ENCODE measurements at regions not wholly inside any gene's neighbourhood (a gene's known extent, or its start where the extent isn't known, plus 50 kb on each side); places are given as distances from the start of the nearest gene placed in this dataset.

DNA sequence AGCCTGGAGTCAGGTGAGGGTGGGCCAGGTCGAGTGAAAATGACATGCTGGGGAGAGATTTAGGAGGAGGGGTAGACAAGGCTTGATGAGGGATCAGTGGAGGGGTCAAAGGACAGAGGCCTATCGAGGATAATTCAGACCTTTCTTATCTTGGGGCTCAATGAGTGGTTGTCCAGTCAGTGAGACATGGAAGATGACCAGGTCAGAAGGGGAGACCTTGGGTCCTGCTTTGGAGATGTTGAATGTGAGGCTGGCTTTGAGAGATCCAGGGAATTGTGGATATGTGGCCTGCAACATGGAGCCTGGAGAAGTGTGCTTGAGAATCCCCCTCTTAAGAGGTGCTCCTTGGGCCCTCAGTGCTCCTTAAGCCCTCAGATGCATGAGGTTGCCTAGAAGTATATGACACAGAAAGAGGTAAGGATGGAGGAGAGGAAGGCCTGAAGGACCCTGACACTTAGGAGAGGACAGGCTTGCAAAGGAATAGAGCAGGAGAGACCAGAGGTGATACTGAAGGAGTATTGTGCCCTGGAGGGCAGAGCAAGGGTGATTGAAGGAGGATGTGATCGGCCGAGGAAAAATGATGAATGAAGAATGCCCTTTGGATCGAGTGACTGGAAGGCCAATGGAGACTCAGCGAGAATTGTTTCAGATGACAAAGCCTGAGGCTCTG, 129.8 kb upstream of the GPR26 start:
- no peak for DNase-seq

DNA sequence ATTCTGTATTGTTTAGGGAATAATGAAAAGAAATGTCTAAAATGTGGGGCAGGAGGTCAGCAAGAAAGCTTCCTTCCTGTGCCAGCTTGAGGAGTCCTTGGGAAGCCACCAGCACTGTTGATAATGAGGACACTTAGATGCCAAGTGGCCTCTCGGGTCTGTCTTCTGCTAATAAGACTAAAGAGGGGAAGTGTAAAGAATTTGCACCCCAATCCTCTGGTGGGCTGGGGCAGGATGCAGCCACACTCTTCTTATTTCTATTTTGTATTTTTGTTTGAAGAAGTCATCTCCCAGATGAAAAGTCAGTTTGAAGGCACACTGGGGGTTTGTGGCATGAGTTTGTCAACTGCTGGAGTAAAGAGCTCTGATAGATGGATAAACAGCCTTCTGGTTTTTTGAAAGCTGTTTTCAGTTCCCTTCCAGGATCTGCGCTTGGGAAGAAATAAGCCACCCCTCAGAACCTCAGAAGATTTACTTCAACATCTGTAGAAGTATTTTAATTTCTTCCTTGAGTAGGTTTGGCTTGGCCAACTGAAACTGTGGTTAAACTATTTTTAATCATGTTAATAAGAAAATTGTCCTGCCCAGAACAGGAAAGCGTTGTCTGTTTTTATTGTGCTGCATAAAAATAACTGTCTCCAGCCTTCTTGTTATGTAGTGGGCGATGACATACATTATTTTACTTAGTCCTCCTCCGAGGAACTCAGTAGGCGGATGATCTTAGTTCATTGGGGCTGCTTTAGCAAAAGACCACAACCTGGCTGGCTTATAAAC, 128.8 kb upstream of the GPR26 start:
- DNase-seq, result no peak

DNA sequence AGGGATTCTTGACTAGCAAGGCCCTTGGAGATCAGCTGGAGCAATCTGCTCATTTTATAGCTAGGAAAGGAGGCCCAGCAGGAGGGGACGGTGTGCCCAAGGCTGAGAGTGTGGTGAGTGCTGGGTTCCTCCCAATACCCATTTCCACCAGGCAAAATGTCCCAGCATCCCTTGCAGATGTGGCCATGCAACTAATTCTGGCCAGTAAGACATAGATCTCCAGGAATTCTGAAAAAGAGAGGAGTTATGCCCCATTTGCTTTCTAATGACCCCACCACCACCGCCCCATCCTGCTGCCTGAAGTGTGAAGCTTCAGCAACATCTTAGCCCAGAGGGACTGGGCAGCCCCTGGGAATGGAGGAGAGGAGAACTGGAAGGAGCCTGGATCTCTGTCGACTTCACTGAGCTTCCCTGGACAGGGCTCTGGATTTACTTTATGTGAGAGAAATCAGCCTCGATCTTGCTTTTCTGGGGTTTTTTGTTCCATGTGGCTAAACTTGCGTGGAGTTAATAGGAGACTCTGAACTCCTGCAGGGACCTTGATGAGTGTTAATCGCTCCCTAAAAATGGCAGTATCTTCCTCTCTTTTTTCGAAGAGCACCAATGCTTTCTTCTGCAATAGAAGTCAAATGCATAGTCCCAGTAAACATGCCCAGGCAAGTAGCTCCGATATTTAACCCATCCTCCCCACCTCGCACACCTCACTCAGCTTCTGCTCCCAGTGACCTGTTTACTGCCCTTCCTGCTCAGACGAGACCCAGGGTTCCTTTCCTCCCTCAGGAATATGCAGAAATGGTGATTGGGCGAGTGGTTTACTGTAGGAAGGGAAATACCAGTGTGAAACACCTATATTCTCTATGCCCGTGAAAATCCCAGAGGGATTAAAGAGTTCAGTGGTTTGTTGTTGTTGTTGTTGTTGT, 127.5 kb upstream of the GPR26 start:
- no peak for DNase-seq

DNA sequence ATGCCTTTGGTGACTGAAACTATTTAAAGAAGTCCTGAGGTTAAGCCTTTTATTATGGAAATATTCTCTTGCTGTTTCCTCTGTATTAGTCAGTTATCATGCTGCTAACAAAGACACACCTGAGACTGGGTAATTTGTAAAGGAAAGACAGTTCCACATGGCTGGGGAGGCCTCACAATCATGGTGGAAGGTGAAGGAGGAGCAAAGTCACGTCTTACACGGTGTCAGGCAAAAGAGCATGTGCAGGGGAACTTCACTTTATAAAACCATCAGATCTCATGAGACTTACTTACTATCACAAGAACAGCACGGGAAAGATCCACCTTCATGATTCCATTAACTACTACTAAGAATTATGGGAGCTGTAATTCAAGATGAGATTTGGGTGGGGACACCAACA, 121.2 kb upstream of the GPR26 start:
- no peak for DNase-seq

DNA sequence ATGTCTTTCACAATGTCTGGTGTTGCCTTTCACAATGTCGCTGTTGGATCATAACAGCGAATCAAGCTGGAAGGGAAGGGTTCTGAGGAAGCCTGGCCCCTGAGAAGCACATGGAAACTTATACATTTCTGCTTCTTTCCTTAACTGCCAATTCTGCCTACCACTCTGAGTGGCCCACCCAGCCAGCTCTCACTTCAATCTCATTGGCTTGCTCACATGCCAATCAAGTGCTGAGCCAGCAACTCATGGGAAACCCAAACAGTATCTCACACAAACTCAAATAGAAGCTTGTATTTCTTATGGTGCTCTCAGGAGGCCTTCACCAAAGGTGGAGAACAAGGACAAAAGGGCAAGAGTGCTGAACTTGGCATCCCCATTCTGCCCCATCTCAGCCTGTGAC, 117.4 kb upstream of the GPR26 start:
- DNase-seq, result no peak

DNA sequence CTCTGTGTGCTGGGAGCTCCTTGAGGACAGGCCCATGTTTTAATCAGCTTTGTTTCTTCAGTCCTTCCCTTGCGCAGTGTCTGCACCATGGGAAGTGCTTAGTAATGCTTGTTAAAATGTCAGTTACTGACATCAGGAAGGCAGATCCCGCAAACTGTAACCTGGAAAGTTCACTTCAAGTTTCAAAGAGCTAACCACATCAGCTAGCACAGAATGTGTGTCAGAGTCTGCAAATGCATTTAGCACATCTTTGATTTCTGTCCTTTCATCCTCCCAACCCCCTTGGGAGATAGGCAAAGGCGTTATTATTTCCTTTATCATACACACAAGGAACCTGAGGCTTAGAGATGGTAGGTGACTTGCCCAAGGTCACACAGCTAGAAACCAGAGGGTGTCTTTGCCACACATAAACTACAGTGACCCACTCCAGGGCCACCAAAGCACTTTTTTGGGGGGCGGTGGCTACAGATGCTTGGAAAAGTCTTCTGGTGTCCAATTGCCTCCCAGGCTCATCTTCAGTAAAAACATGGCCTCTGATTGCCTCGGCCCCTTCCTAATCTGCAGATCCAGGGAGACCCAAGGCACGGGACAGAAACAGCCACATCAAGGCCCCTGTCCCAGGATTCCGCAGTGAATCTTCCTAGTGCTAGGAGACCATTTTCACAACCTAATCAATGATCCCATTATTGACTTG, 116.2 kb upstream of the GPR26 start:
- no peak for DNase-seq

DNA sequence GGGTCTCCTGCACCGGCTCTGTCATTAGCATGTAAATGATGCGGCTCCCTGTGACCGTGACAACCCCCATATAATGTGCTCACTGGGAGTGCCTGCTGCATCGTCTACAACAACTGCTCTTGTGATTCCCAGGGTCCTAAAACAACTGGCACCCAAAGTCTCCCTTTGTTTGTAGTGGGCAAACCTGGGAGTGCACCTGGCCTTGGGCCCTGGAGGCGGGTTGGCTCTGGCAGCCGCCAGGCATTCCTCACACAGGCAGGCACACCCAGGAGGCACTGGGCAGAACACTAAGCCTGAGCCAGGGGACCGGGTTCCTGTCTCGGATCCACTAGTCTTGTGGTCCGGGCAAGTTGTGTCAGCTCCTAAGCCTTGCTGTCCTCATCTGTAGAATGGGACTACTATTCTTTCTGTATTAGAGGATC, 115.5 kb upstream of the GPR26 start:
- DNase-seq, result no peak

DNA sequence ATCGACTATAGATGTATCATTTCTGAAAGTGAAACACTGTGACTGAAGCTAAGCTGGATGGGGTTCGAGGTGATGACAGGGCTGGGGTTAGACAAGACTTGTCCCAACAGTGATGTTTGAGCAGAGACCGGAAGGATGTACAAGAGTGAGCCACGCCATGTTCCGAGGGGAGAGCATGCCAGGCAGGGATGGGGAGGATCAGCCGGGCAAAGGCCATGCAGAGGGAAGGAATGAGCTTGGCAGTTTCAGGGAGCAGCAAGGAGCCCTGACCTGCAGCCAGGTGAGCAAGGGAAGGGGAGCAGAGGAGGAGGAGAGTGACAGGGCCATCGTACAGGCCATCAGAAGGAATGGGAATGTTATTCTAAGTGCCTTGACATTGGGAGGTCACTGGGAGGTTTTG, 114.9 kb upstream of the GPR26 start:
- no peak for DNase-seq

DNA sequence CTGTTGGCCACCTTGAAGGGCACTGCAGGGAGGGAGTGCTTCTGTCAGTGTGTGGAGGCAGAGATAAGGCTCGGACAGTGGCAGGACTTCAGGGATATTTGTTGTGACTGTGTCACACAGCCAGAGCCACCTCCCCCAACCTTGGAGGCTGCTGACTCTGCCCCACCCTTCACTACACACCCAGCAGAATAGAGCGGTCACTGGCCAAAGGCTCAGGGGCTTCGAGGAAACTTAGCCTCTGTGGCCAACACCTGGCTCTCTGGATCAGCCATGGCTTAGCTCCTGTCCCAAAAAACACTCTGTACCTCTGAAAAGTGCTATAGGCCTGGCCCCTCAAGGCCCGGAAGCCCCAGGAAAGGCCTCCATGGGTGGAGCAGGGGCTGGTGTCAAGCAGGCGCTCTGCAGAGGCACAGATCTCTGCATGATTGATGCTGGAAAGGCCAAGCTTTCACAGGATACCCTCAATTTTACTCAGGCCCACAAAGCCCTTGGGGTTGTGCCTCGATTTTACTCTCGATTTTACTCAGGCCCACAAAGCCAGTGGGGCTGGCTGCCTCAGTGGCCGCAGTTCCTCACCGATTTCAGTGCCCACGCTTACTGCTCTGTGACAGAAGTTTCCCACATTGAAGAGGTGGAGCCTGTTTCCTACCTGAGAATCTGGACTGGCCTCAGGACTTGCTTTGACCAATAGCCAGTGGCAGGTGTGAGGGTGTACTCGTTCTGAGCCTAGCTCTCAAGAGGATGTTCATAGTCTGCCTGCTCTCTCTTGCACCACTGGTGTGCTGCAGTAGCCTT, 113.2 kb upstream of the GPR26 start:
- DNase-seq, result no peak

DNA sequence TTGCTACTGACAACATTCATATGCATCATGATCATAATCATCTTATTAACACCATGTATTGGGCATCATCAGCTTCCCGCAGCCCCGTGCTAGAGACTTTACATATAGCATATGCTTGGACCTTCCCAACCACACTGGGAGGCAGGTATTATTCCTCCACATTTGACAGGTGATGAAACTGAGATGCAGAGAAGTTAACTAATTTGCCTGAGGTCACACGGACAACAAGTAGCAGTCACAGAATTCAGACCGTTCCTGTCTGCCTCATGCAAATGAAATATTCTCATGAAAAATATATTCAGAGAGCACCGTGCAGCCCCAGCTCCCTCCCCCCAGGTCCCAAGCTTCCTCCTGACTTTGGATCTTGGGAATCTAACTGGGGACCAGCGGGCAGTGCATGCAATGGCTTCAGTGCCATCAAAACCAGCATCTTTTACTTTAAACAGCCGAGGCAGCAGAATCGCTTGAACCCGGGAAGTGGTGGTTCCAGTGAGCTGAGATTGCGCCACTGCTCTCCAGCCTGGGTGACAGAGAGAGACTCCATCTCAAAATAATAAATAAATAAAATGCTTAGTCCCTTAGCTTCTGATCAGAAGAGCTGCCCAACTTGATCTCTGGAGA, 112.2 kb upstream of the GPR26 start:
- DNase-seq, result no peak

DNA sequence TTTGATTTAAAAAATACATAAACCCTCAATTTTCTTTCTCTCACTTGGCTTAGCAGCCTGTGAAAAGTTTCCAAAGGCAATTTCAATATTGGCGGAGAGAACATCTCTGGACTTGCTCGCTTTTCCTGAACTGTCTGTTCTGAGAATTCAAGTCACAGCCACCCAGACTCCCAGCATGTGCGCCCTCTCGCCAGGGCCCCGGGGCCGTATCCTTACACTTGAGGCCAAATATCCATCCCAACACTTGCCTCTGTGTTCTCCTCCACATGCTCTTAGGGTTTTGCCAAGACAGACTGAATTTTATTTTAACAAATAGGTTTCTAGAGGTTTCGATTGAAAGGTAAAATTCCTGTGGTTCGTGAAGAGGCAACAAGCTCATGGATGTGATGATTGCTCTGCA, 111.5 kb upstream of the GPR26 start:
- no peak for DNase-seq

DNA sequence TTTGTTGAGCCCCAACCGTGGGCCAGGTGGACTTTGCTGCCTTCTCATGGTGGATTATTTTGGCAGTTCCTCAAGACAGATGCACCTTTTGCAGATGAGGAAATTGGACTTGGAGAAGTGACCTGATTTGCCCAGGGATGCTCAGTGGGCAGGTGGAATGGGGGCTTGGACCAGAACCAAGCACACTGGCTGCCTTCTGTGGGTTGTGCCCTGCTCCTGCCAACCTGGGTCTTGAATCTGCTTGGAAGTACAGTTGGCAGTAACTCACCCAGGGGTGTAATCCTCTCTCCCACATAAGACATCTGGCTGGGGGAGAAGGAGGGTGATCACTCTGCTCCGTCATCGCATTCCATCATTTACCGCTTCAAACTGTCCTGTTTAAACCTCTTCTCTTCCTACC, 110.5 kb upstream of the GPR26 start:
- DNase-seq, result no peak

DNA sequence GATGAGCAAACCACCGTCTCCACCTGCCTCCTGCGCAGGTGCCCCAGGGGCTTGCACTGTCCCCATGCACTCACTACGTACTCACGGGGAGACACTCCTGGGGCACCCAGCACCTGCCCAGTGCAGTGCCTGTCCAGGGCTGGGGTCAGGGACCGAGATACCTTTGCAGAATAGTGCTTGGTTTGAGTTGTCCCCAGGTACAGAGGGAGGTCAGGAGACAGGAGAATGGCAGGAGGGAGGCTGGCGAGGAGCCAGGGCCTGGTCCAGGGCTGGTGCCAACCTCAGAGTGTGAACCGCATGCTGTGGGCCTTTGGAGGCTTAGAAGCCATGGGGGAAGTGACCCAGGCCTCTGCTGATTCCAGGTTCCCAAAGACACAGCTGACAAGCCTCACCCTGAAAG, 110.1 kb upstream of the GPR26 start:
- DNase-seq, result no peak

DNA sequence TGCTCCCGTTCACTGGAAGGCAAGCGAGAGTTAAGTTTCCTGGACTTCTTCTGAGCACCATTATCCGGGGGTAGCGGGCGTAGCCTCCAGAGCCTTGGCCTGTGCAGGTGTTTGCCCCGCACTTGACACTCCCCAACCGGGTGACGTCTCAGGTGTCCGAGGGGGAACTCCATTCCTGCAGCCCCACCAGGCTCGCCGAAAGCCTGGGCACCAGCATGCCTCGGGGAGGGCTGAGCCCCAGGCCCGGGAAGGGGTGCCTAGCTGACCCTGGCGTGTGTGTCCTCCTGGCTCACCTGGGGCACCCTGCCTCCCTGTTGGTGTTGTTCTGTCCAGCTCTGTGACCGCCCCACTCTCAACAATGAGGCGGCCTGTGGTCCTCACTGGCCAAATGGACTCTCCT, 109.4 kb upstream of the GPR26 start:
- no peak for DNase-seq

DNA sequence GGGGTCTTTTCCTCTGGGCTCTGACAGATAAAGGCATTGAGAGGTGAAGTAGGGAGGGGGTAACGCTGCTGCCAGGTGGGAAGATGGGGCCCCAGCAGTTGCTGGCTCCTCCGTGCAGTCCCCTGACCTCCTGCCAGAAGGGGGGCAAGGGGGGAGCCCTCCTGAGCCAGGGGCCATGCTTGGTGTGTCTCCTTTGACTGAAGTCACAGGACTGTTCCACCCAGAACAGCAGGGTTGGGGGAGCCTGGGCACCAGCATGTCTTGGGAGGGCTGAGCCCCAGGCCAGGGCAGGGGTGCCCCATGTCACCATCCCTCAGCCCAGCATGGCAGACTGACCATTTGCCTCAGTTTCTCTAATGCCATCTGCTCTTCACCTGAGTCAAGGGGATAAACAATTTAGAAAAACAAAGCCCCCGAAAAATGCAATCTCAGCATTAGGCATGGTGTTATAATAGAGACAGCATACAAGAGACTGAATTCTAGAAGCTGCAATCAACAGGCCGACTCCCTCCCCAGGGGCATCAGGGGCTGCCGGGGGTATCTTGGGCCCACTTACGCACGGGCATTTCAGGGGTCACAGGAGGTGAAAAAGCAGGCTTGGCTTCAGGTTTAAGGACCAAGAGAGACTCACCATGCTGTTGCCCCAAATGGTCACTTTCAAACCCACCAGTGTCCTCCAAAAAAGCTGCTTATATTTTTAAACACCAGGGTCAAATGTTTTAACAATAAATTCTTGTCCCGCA, 108.6 kb upstream of the GPR26 start:
- DNase-seq, result no peak

DNA sequence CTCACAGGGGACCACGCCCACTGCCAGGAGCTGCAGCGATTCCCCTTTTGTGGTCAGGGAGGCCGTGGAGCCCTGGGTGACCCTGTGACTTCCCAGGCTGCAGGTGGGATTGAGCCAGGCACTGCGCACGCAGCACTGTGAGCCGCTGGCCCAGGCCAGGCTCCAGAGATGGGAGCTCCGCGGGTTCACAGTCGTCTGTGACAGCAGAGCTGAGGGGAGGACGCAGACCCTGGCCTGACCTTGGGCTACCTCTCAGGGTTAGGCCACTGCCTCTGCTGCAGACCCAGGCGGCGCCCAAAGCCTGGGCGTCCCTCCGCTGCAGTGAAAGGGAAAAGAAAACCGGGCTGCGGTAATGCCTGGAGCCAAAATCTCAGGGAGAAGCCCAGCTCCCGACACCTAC, 107.5 kb upstream of the GPR26 start:
- no peak for DNase-seq

DNA sequence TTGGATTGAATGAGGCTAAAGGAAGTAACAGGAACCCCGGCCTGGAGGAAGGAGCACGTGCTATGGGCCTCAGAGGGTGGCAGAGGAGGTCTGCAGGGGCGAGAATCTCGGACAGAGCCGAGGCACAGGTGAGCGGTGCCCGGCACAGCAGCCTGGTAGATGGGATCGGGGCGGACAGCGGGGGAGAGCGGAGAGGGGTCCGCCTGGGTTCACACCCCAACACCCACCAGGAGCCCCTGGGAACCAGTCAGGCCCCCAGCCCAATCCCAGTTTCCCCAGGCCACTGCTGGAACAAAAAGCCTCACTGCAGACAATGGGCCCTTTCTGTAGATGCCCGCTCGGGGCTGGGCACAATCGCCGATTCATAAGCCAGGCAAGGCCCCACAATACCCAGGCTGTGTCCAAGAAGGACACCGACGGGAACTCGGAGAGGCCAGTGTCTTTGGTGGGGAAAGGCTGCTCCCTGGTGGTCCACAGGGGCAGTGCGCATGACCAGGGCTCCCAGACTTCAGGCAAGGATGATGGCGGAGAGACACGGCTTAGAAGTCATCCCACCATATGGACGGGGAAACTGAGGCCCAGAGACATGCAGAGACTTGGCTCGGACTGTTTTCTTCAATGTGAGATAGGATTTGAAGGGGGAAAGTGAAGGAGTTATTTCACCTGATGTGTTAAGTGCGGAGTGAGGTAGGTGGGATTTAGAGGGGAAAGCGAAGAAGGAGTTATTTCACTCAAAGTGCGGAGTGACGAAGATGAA, 106.9 kb upstream of the GPR26 start:
- DNase-seq, result no peak

DNA sequence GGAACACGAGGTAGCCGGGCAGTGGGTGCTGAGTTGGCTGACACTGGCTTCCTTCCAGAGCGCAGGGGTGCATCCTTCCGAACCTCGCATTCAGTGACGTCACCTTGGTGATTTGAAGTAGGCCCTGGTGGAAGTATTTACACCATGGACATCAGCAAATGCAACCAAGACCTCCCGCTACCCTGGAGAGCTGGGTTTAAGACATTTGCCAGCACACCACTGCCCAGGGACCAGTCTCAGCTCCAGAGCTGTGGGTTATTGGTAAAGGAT, 106.4 kb upstream of the GPR26 start:
- no peak for DNase-seq

DNA sequence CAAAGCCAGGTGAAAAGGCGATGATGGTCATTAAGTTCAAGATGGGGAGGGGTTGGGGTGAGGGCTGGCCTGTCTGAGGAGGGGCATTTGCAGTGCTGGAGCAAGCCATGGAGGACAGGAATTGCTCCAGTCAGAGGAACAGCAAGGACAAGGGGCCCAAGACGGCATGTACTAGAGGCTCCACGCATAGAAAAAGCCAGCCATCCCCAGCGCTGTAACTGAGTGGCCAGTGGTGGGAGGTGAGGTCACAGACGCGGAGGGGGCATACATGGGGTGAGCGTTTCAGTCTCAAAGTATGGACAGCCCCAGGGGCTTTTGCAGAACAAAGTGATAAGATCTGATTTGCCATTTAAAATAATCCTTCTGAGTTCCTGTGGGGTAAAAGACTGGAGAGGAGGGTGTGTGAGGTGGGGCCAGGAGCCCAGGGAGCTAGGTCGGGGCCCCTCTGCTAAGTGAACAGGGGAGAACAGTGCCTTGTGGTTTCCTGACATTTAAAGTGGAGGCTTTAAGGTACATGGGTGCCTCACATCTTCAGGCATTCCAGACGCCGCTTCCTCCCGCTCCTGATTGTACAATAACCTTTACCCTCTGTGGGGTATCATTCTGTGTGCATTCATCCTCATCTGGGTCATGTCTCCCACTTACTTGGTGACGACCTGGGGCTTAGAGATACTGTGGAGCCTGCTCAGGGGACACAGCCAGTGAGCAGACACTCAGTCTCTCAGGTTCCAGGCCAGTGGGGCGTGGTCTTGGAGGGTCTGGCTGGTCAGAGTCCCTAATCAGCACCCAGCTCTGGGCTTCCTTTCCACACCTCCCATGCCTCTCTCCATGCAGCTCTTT, 105.6 kb upstream of the GPR26 start:
- DNase-seq, result no peak

DNA sequence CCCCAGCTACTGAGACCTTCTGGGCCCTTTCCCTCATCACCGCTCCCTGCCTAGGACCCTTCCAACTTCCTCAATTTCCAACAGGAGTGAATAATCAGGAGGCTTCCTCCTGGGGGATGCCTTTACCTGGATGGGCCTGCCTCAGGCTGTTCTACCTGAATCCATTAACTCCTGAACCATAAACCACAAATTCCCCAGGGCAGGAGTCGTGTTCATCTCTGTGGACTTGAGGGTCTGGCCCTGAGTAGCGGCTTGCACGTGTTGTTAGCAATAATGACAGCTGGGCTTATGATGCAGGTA, 105.1 kb upstream of the GPR26 start:
- DNase-seq, result peak; percentile 10

Data from DMS79 (cell line).